ENCODE measurements at regions not wholly inside any gene's neighbourhood (a gene's known extent, or its start where the extent isn't known, plus 50 kb on each side); places are given as distances from the start of the nearest gene placed in this dataset.

DNA sequence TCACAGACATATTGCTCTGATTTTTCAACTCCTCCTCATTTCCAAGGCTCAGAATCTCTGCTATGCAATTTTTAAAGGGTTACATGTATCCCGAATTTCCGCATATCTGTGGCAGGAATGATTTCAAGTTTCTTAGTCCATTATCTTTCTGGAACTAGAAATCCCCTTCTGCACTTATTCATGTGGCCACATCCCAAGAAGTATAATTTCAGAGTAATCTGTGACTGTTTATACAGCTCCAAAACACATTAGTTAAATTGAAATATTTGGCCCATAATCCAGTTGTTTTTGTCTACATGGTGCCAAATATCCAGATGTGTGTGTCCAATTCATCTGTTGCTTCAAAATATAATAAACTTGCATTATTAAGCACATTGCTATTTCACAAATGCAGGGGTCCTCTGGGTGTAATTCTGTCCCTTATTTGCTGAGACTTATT, 271.2 kb downstream of the ARHGAP12 start:
- TF ChIP-seq, protein P1, sequence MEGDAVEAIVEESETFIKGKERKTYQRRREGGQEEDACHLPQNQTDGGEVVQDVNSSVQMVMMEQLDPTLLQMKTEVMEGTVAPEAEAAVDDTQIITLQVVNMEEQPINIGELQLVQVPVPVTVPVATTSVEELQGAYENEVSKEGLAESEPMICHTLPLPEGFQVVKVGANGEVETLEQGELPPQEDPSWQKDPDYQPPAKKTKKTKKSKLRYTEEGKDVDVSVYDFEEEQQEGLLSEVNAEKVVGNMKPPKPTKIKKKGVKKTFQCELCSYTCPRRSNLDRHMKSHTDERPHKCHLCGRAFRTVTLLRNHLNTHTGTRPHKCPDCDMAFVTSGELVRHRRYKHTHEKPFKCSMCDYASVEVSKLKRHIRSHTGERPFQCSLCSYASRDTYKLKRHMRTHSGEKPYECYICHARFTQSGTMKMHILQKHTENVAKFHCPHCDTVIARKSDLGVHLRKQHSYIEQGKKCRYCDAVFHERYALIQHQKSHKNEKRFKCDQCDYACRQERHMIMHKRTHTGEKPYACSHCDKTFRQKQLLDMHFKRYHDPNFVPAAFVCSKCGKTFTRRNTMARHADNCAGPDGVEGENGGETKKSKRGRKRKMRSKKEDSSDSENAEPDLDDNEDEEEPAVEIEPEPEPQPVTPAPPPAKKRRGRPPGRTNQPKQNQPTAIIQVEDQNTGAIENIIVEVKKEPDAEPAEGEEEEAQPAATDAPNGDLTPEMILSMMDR (IDR thresholded peaks at IDR 0.05): no peak
- no peak for TF ChIP-seq POLR2A (IDR thresholded peaks at IDR 0.05; ENCODE audit: low read depth)
- no peak for TF ChIP-seq POLR2AphosphoS5 (IDR thresholded peaks at IDR 0.05)
- TF ChIP-seq EP300 (IDR thresholded peaks at IDR 0.05): no peak

All from esophagus muscularis mucosa (tissue), 4 donors.